ENCODE measurements at regions not wholly inside any gene's neighbourhood (a gene's known extent, or its start where the extent isn't known, plus 50 kb on each side); places are given as distances from the start of the nearest gene placed in this dataset.
"Not testable (repeated sequence)": the region's sequence is repeated elsewhere in the genome, so short reads cannot be mapped to it uniquely, and the experiment has no call there.

GRCh38 chr21:28127175-28127785 is 865.4 kb downstream of the LTN1 start:
- Histone ChIP-seq H3K27ac (no peak overlapping the region), H3K4me3 (no peak overlapping the region), H3K36me3 (no peaks in the 10 kb centered on the region), H3K4me1 (no peaks in the 10 kb centered on the region), H3K9me3 (peaks cover 0 to 5% (median 5%) of the 10 kb centered on the region in 4 donors), H3K27me3 (no peaks in the 10 kb centered on the region)
- WGBS, 2 donors = 35 to 57% methylated on average over 2 of the region's 2 CpGs
- no peak for TF ChIP-seq POLR2AphosphoS5 (IDR thresholded peaks at IDR 0.05)
- TF ChIP-seq POLR2A (IDR thresholded peaks at IDR 0.05) = no peak
- TF ChIP-seq EP300 (IDR thresholded peaks at IDR 0.05) = no peak
- no peak for TF ChIP-seq CTCF (IDR thresholded peaks at IDR 0.05)
- DNase-seq = no peak
- no peak for ATAC-seq (ENCODE audit: low FRiP score in 2 of 2)

- no peaks in the 10 kb centered on the region for H3K36me3 ChIP-seq
- ATAC-seq (ENCODE audit: low FRiP score in 2 of 2) = no peak
- no peaks in the 10 kb centered on the region for H3K4me1 ChIP-seq
- peaks cover 0 to 5% (median 2%) of the 10 kb centered on the region in 4 donors for H3K9me3 ChIP-seq
- no peak overlapping the region for H3K4me3 ChIP-seq
- DNase-seq = no peak
- no peaks in the 10 kb centered on the region for H3K27me3 ChIP-seq
- 48 to 63% methylated on average over 1 of the region's 1 CpG for WGBS, 2 donors
- no peak overlapping the region for H3K27ac ChIP-seq
- TF ChIP-seq EP300 (IDR thresholded peaks at IDR 0.05) (no peak), POLR2AphosphoS5 (IDR thresholded peaks at IDR 0.05) (no peak), CTCF (IDR thresholded peaks at IDR 0.05) (no peak), POLR2A (IDR thresholded peaks at IDR 0.05) (no peak)
These were observed 866.0 kb downstream of the LTN1 start for GRCh38 chr21:28126521-28127174.

- H3K4me1 ChIP-seq = no peaks in the 10 kb centered on the region
- no peak overlapping the region for H3K4me3 ChIP-seq
- no peaks in the 10 kb centered on the region for H3K36me3 ChIP-seq
- H3K9me3 ChIP-seq = no peaks in the 10 kb centered on the region
- no peaks in the 10 kb centered on the region for H3K27me3 ChIP-seq
- DNase-seq (no peak), ATAC-seq (ENCODE audit: low FRiP score in 2 of 2) (no peak)
- TF ChIP-seq POLR2AphosphoS5 (IDR thresholded peaks at IDR 0.05) (no peak), CTCF (IDR thresholded peaks at IDR 0.05) (no peak), POLR2A (IDR thresholded peaks at IDR 0.05) (no peak), EP300 (IDR thresholded peaks at IDR 0.05) (no peak)
- H3K27ac ChIP-seq = no peak overlapping the region
- 68 to 75% methylated on average over 2 of the region's 2 CpGs for WGBS, 2 donors
These were observed 868.1 kb downstream of the LTN1 start for GRCh38 chr21:28124541-28124940.

- ATAC-seq (ENCODE audit: low FRiP score in 2 of 2) (no peak), DNase-seq (no peak)
- no peaks in the 10 kb centered on the region for H3K27me3 ChIP-seq
- no peak overlapping the region for H3K27ac ChIP-seq
- no peaks in the 10 kb centered on the region for H3K36me3 ChIP-seq
- 91 to 94% methylated on average over 3 of the region's 3 CpGs for WGBS, 2 donors
- no peaks in the 10 kb centered on the region for H3K4me1 ChIP-seq
- H3K9me3 ChIP-seq = no peaks in the 10 kb centered on the region
- TF ChIP-seq POLR2A (IDR thresholded peaks at IDR 0.05) (no peak), EP300 (IDR thresholded peaks at IDR 0.05) (no peak), POLR2AphosphoS5 (IDR thresholded peaks at IDR 0.05) (no peak), CTCF (IDR thresholded peaks at IDR 0.05) (no peak)
- H3K4me3 ChIP-seq = no peak overlapping the region
These were observed 874.1 kb downstream of the LTN1 start for GRCh38 chr21:28118570-28118969.

GRCh38 chr21:28114986-28115385 is 877.7 kb downstream of the LTN1 start:
- 85 to 93% methylated on average over 5 of the region's 5 CpGs for WGBS, 2 donors
- H3K4me3 ChIP-seq; ATAC-seq (ENCODE audit: low FRiP score in 2 of 2); H3K9me3 ChIP-seq; H3K27ac ChIP-seq; DNase-seq; H3K4me1 ChIP-seq; H3K27me3 ChIP-seq; H3K36me3 ChIP-seq: not testable (repeated sequence)
